Kidney epithelial cell (primary cell): ENCODE measurements at regions not wholly inside any gene's neighbourhood (a gene's known extent, or its start where the extent isn't known, plus 50 kb on each side); places are given as distances from the start of the nearest gene placed in this dataset.
"Not testable (repeated sequence)": the region's sequence is repeated elsewhere in the genome, so short reads cannot be mapped to it uniquely, and the experiment has no call there.

Source experiments
- DNase-seq: peaks from one replicate; pipeline ENCODE4 v3.0.0-alpha.2; 2010; ENCODE audit warnings: low read depth
- H3K27me3 ChIP-seq: 2 replicates; pipeline ENCODE4 v1.6.0; 2011; ENCODE audit warnings: low read length; ENCODE audit not compliant: control insufficient read depth, insufficient read depth
- H3K36me3 ChIP-seq: 2 replicates; pipeline ENCODE4 v1.5.1; 2011; ENCODE audit warnings: low read length; ENCODE audit not compliant: control insufficient read depth, insufficient read depth
- H3K4me3 ChIP-seq: 2 replicates; pipeline ENCODE4 v1.5.1; 2011; ENCODE audit warnings: low read depth, mild to moderate bottlenecking, control low read depth, low read length
- TF ChIP-seq, protein P1 (sequence below): IDR thresholded peaks from 2 replicates; pipeline ENCODE4 v1.5.1; 2011; ENCODE audit warnings: mild to moderate bottlenecking, moderate library complexity, low read length, control low read depth, inconsistent platforms; ENCODE audit not compliant: insufficient read depth, poor library complexity, severe bottlenecking

GRCh38 chr2:63742580-63742976 lies 99.1 kb upstream of the UGP2 start:
- Histone ChIP-seq H3K27me3 (no peaks in the 10 kb centered on the region), H3K36me3 (no peaks in the 10 kb centered on the region), H3K4me3 (no peak overlapping the region)
- TF ChIP-seq, protein P1, sequence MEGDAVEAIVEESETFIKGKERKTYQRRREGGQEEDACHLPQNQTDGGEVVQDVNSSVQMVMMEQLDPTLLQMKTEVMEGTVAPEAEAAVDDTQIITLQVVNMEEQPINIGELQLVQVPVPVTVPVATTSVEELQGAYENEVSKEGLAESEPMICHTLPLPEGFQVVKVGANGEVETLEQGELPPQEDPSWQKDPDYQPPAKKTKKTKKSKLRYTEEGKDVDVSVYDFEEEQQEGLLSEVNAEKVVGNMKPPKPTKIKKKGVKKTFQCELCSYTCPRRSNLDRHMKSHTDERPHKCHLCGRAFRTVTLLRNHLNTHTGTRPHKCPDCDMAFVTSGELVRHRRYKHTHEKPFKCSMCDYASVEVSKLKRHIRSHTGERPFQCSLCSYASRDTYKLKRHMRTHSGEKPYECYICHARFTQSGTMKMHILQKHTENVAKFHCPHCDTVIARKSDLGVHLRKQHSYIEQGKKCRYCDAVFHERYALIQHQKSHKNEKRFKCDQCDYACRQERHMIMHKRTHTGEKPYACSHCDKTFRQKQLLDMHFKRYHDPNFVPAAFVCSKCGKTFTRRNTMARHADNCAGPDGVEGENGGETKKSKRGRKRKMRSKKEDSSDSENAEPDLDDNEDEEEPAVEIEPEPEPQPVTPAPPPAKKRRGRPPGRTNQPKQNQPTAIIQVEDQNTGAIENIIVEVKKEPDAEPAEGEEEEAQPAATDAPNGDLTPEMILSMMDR = no peak
- DNase-seq = no peak

DNA sequence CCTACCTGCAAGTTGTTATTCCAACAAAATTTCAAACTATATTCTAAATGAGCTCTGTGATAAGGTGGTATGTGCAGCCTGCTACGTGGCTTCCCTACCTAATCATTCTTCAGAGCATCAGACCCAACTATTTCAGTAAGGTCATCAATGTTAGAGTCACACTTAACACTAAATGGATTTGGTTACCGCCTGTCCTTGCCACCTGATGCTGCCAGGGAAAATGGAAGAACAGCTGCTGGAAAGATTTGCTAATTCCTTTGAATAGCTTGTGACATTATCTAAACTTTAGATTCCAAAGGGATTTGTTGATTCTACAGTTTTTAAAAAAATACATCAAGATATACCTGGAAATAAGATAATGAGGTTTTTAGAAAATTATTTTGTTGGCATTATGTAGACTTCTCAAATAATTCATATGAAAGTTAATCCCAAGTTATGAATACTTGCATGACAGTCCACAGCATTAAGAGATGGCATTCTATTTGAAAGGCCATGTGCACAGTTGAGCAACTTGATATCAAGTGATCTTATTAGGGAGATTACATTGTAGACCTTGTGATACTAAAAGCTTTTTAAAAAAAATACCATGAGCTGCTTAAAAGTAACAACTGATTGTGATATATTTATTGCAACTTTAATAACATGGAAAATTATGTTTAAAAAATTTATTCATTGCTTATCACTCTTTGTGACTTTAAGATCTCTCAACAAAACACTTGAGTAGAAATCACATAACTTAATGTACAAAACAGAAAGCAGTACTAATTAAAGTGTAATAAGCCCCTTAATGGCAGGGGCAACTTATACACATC lies 98.3 kb upstream of the UGP2 start:
- H3K4me3 ChIP-seq = no peak overlapping the region
- no peak for DNase-seq
- TF ChIP-seq, protein P1 = no peak
- H3K27me3 ChIP-seq = no peaks in the 10 kb centered on the region
- no peaks in the 10 kb centered on the region for H3K36me3 ChIP-seq

GRCh38 chr2:63743982-63744966 lies 97.4 kb upstream of the UGP2 start:
- Histone ChIP-seq H3K4me3 (no peak overlapping the region), H3K27me3 (no peaks in the 10 kb centered on the region), H3K36me3 (no peaks in the 10 kb centered on the region)
- TF ChIP-seq, protein P1 = no peak
- no peak for DNase-seq

GRCh38 chr2:63746548-63746947 lies 95.1 kb upstream of the UGP2 start:
- not testable (repeated sequence) for H3K36me3 ChIP-seq, H3K4me3 ChIP-seq, H3K27me3 ChIP-seq, DNase-seq

DNA sequence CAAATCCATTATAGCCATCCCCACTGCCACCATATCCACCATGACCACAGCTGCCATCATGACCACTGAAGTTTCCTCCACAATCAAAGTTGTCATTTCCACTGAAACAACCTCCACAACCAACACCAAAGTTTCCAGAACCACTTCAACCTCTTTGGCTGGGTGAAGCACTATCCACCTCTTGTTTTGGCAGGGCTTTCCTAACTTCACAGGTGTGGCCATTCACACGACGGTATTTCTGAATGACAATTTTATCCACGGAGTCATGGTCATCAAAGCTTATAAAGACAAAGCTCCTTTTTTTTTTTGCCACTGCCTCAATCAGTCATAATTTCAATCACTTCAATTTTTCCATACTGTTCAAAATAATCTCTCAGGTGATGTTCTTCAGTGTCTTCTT lies 89.8 kb upstream of the UGP2 start:
- Histone ChIP-seq H3K36me3 (no peaks in the 10 kb centered on the region), H3K4me3 (no peak overlapping the region), H3K27me3 (no peaks in the 10 kb centered on the region)
- TF ChIP-seq, protein P1 = no peak
- no peak for DNase-seq

DNA sequence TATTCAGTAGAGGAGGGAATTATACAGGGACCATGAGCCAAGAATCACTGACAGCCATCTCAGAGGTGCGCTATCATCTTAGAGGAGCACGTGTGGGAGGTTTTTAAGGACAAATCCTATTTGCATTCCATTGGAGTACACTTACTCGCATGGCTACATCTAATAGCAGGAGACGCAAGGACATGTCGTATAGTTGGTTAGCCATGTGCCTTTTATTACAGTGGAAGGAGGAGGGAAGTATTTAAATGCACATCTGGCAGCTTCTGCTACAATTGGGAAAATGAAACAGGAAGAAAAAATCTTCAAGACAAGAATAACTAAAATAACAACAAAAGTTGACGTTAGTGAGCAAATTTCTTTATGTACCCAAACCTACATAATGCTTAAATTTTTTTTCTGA lies 86.5 kb upstream of the UGP2 start:
- Histone ChIP-seq H3K4me3 (no peak overlapping the region), H3K36me3 (no peaks in the 10 kb centered on the region), H3K27me3 (no peaks in the 10 kb centered on the region)
- TF ChIP-seq, protein P1 = no peak
- no peak for DNase-seq
